Nephron progenitor cell (in vitro differentiated cells): ENCODE measurements at regions not wholly inside any gene's neighbourhood (a gene's known extent, or its start where the extent isn't known, plus 50 kb on each side); places are given as distances from the start of the nearest gene placed in this dataset.

Experiments
- DNase-seq: peaks from one replicate; pipeline ENCODE4 v3.0.0; 2021
- H3K27ac Mint-ChIP-seq: 2 replicates; pipeline ENCODE4 v1.8.0; 2021; ENCODE audit warnings: mild to moderate bottlenecking, moderate library complexity, mixed read lengths
- H3K27me3 Mint-ChIP-seq: 2 replicates; pipeline ENCODE4 v1.8.0; 2021; ENCODE audit warnings: mild to moderate bottlenecking, low read depth, mixed read lengths; ENCODE audit not compliant: poor library complexity
- H3K36me3 Mint-ChIP-seq: 2 replicates; pipeline ENCODE4 v1.8.0; 2021; ENCODE audit warnings: low read depth, mixed read lengths
- H3K4me1 Mint-ChIP-seq: 2 replicates; pipeline ENCODE4 v1.8.0; 2021; ENCODE audit warnings: mixed read lengths
- H3K4me3 Mint-ChIP-seq: 2 replicates; pipeline ENCODE4 v1.8.0; 2021; ENCODE audit warnings: mild to moderate bottlenecking, moderate library complexity, mixed read lengths
- H3K9me3 Mint-ChIP-seq: 2 replicates; pipeline ENCODE4 v1.8.0; 2021; ENCODE audit warnings: mild to moderate bottlenecking, moderate library complexity, mixed read lengths
- CTCF ChIP-seq: fragments of 200-600 bp; sonication (generic); IDR thresholded peaks from 2 replicates; pipeline ENCODE4 v1.5.0; 2021; ENCODE audit warnings: antibody characterized with exemption

DNA sequence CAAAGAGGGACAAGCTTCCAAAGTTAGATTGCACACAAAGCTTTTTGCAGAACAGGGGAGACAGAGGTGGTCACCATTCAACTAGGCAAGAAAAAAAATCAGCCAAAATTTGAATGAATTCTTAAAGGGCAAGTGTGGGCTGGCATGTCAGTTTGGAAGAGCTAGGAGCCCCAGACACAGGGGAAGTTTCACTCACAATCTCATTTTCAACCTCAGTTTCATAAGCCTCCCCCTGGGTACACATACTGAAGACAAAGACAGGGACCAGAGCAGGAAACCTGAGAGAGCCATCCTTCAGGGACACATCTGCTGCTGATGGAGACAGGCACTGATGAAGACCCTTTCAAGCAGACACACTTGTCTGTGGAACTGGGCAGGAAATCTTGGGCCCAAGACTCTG is 106.3 kb upstream of the PSMD7 start:
- Mint-ChIP-seq H3K4me1 (no peaks in the 10 kb centered on the region), H3K9me3 (peaks cover 3% of the 10 kb centered on the region), H3K4me3 (no peak overlapping the region), H3K27ac (no peak overlapping the region), H3K36me3 (no peaks in the 10 kb centered on the region), H3K27me3 (peaks cover 4% of the 10 kb centered on the region)
- no peak for TF ChIP-seq CTCF
- DNase-seq, result no peak

GRCh38 chr16:74188856-74189255 is 107.8 kb upstream of the PSMD7 start:
- no peak overlapping the region for H3K27ac Mint-ChIP-seq
- peaks cover 3% of the 10 kb centered on the region for H3K9me3 Mint-ChIP-seq
- DNase-seq, result no peak
- H3K27me3 Mint-ChIP-seq, result peaks cover 8% of the 10 kb centered on the region
- no peaks in the 10 kb centered on the region for H3K36me3 Mint-ChIP-seq
- H3K4me1 Mint-ChIP-seq, result no peaks in the 10 kb centered on the region
- no peak overlapping the region for H3K4me3 Mint-ChIP-seq
- TF ChIP-seq CTCF, result no peak

DNA sequence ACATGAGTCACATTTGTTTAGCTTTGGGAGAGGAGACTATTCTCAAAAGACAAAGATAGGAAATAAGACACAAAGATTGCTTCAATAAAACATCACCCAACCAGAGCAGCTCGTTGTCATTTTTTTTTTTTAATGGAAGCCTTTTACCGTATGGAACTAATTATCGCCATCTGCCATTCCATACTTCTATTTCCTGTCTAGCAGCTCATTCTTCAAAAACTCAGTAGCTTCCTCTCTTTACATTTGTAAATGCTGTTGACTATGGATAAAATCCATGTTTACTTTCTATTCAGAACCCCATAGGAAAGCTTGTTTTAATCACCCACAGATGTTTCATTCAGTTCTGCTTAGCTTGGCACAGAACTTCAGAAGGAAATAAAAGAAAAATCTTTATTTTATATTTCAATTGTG is 110.0 kb upstream of the PSMD7 start:
- H3K9me3 Mint-ChIP-seq, result peaks cover 13% of the 10 kb centered on the region
- no peak overlapping the region for H3K4me3 Mint-ChIP-seq
- H3K4me1 Mint-ChIP-seq, result no peaks in the 10 kb centered on the region
- DNase-seq, result no peak
- H3K27ac Mint-ChIP-seq, result no peak overlapping the region
- H3K27me3 Mint-ChIP-seq, result peaks cover 8% of the 10 kb centered on the region
- H3K36me3 Mint-ChIP-seq, result no peaks in the 10 kb centered on the region
- no peak for TF ChIP-seq CTCF

GRCh38 chr16:74184839-74185238 is 111.8 kb upstream of the PSMD7 start:
- Mint-ChIP-seq H3K4me3 (no peak overlapping the region), H3K36me3 (no peaks in the 10 kb centered on the region), H3K27me3 (peaks cover 8% of the 10 kb centered on the region), H3K9me3 (peaks cover 23% of the 10 kb centered on the region), H3K4me1 (no peaks in the 10 kb centered on the region), H3K27ac (no peak overlapping the region)
- TF ChIP-seq CTCF, result no peak
- DNase-seq, result no peak

DNA sequence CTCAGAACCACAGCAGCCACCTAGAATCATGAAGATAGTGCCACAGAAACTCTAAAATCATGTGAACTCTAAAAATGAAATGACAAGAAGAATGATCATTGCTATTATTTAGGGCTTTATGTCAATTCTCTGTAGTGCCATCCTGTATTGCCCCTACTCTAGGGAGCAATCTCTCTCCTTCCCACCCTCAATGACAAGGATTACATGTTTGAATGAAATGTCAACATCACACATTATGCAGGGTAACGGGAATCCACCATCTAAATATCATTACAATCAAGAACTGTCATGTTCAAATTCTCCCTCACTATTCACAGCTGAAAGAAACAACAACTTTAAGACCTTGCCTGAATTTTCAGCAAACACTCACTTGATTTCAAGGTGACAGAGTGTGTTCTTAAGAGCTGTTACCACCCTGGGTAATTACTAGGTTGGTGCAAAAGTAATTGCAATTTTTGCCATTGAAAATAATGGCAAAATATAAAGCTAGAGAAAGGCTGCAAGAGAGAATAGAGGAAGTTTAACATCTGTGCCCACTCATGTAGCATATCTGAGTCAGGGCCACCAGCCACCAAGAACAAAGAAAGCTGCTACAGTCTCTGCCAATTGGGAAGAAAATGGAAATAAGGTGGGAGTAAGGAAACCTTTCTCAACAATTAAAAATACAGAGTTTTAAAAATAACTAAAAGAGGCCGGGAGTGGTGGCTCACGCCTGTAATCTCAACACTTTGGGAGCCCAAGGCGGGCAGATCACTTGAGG is 112.8 kb upstream of the PSMD7 start:
- TF ChIP-seq CTCF, result no peak
- H3K4me1 Mint-ChIP-seq, result no peaks in the 10 kb centered on the region
- DNase-seq, result no peak
- no peak overlapping the region for H3K27ac Mint-ChIP-seq
- H3K36me3 Mint-ChIP-seq, result no peaks in the 10 kb centered on the region
- no peak overlapping the region for H3K4me3 Mint-ChIP-seq
- peaks cover 29% of the 10 kb centered on the region for H3K9me3 Mint-ChIP-seq
- peaks cover 8% of the 10 kb centered on the region for H3K27me3 Mint-ChIP-seq
